DND-41 (cell line): ENCODE measurements at regions not wholly inside any gene's neighbourhood (a gene's known extent, or its start where the extent isn't known, plus 50 kb on each side); places are given as distances from the start of the nearest gene placed in this dataset.

ENCODE experiments used
- EZH2 ChIP-seq: IDR thresholded peaks from 3 replicates; pipeline ENCODE4 v1.6.1; 2012; ENCODE audit warnings: borderline replicate concordance, low read depth, mild to moderate bottlenecking, moderate library complexity, low read length, inconsistent platforms; ENCODE audit not compliant: severe bottlenecking
- TF ChIP-seq, protein P1 (sequence below): IDR thresholded peaks from 2 replicates; pipeline ENCODE4 v1.5.1; 2012; ENCODE audit warnings: borderline replicate concordance, low read length, moderate library complexity, mild to moderate bottlenecking; ENCODE audit not compliant: poor library complexity, severe bottlenecking; ENCODE audit errors: extremely low read depth

DNA sequence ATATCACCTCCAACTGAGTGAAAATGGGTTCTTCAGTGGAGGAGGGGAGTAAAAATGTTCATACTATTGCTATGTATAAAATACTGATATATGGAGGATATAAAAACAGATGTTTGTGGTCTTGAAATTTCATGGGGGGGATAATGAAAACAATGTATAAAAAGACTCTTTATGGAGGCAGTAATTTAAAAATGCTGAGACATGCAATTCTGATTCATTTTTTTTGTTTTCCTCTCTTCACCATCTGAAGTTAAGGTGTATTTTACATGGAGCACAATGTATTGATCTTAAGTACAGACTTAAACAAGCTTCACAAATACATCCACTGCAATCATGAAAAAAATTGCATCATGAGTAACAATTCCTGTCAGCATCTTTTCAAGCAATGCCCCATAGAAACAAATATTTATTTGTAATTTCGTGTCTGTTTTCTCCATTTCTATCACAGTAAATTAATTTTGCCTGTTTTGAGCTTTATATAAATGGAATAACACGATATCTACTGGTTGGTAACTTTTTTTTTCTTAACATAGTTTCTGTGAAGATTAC, 393.2 kb upstream of the ZNF804A start:
- TF ChIP-seq, protein P1, sequence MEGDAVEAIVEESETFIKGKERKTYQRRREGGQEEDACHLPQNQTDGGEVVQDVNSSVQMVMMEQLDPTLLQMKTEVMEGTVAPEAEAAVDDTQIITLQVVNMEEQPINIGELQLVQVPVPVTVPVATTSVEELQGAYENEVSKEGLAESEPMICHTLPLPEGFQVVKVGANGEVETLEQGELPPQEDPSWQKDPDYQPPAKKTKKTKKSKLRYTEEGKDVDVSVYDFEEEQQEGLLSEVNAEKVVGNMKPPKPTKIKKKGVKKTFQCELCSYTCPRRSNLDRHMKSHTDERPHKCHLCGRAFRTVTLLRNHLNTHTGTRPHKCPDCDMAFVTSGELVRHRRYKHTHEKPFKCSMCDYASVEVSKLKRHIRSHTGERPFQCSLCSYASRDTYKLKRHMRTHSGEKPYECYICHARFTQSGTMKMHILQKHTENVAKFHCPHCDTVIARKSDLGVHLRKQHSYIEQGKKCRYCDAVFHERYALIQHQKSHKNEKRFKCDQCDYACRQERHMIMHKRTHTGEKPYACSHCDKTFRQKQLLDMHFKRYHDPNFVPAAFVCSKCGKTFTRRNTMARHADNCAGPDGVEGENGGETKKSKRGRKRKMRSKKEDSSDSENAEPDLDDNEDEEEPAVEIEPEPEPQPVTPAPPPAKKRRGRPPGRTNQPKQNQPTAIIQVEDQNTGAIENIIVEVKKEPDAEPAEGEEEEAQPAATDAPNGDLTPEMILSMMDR = no peak
- TF ChIP-seq EZH2 = no peak
